Astrocyte (in vitro differentiated cells and primary cell): ENCODE measurements at regions not wholly inside any gene's neighbourhood (a gene's known extent, or its start where the extent isn't known, plus 50 kb on each side); places are given as distances from the start of the nearest gene placed in this dataset.

Source experiments
- DNase-seq: peaks from one replicate; pipeline ENCODE4 v3.0.0-alpha.2; 2010; ENCODE audit warnings: low read depth
- FAIRE-seq: peaks from 2 replicates; lab custom pipeline; 2011; peaks lifted over from hg19 to GRCh38; lab: Jason Lieb, UNC
- H2AFZ ChIP-seq: 2 replicates; pipeline ENCODE4 v1.6.0; 2012; ENCODE audit warnings: low read depth, low read length, inconsistent platforms
- H3K27ac ChIP-seq: 2 replicates; pipeline ENCODE4 v1.5.1; 2011; ENCODE audit warnings: low read depth, low read length, inconsistent platforms
- H3K27me3 ChIP-seq: 2 replicates; pipeline ENCODE4 v1.6.0; 2011; ENCODE audit warnings: low read length, inconsistent platforms; ENCODE audit not compliant: insufficient read depth
- H3K36me3 ChIP-seq: 2 replicates; pipeline ENCODE4 v1.5.1; 2011; ENCODE audit warnings: low read length, inconsistent platforms; ENCODE audit not compliant: insufficient read depth
- H3K4me1 ChIP-seq: 2 replicates; pipeline ENCODE4 v1.5.1; 2011; ENCODE audit warnings: low read length, inconsistent platforms; ENCODE audit not compliant: insufficient read depth
- H3K4me2 ChIP-seq: 2 replicates; pipeline ENCODE4 v1.6.0; 2012; ENCODE audit warnings: low read length, inconsistent platforms
- H3K4me3 ChIP-seq: 2 replicates; pipeline ENCODE4 v1.5.1; 2011; ENCODE audit warnings: low read depth, mild to moderate bottlenecking, low read length, inconsistent platforms; ENCODE audit not compliant: insufficient read depth
- H3K79me2 ChIP-seq: 2 replicates; pipeline ENCODE4 v1.6.0; 2012; ENCODE audit warnings: mild to moderate bottlenecking, low read length, inconsistent platforms; ENCODE audit not compliant: insufficient read depth
- H3K9ac ChIP-seq: 2 replicates; pipeline ENCODE4 v1.6.0; 2012; ENCODE audit warnings: mild to moderate bottlenecking, low read length, inconsistent platforms
- H3K9me3 ChIP-seq: 2 replicates; pipeline ENCODE4 v1.5.1; 2012; ENCODE audit warnings: low read depth, mild to moderate bottlenecking, low read length, inconsistent platforms; ENCODE audit not compliant: insufficient read depth
- H4K20me1 ChIP-seq: 2 replicates; pipeline ENCODE4 v1.6.0; 2012; ENCODE audit warnings: low read length, inconsistent platforms; ENCODE audit not compliant: insufficient read depth
- H3K27ac Mint-ChIP-seq: one replicate; pipeline ENCODE4 v1.8.0; 2021; ENCODE audit warnings: mild to moderate bottlenecking, mixed read lengths; ENCODE audit not compliant: unreplicated experiment
- H3K27me3 Mint-ChIP-seq: one replicate; pipeline ENCODE4 v1.8.0; 2021; ENCODE audit warnings: low read depth, mixed read lengths; ENCODE audit not compliant: unreplicated experiment
- H3K36me3 Mint-ChIP-seq: one replicate; pipeline ENCODE4 v1.8.0; 2021; ENCODE audit warnings: low read depth, mixed read lengths; ENCODE audit not compliant: unreplicated experiment
- H3K4me1 Mint-ChIP-seq: one replicate; pipeline ENCODE4 v1.8.0; 2021; ENCODE audit warnings: low read depth, mixed read lengths; ENCODE audit not compliant: unreplicated experiment
- H3K4me3 Mint-ChIP-seq: one replicate; pipeline ENCODE4 v1.8.0; 2021; ENCODE audit warnings: mild to moderate bottlenecking, moderate library complexity, mixed read lengths; ENCODE audit not compliant: unreplicated experiment
- H3K9me3 Mint-ChIP-seq: one replicate; pipeline ENCODE4 v1.8.0; 2021; ENCODE audit warnings: mild to moderate bottlenecking, mixed read lengths; ENCODE audit not compliant: unreplicated experiment
- EZH2 ChIP-seq: IDR thresholded peaks from 2 replicates; pipeline ENCODE4 v1.6.1; 2012; ENCODE audit warnings: mild to moderate bottlenecking, low read length, inconsistent platforms; ENCODE audit not compliant: insufficient read depth
- TF ChIP-seq, protein P1 (sequence below): IDR thresholded peaks from 2 replicates; pipeline ENCODE4 v1.5.1; 2011; ENCODE audit warnings: low read depth, mild to moderate bottlenecking, inconsistent platforms, low read length, moderate library complexity; ENCODE audit not compliant: insufficient read depth

GRCh38 chr5:29370248-29370647 lies 1823.2 kb upstream of the CDH6 start:
- no peaks in the 10 kb centered on the region for H3K4me1 Mint-ChIP-seq
- H3K9me3 Mint-ChIP-seq, result no peaks in the 10 kb centered on the region
- H3K27ac ChIP-seq, result no peak overlapping the region
- FAIRE-seq (no peak), DNase-seq (no peak)
- no peaks in the 10 kb centered on the region for H3K4me1 ChIP-seq
- H3K27ac Mint-ChIP-seq, result no peak overlapping the region
- H2AFZ ChIP-seq, result no peak overlapping the region
- H3K27me3 Mint-ChIP-seq, result no peaks in the 10 kb centered on the region
- H3K79me2 ChIP-seq, result no peaks in the 10 kb centered on the region
- no peak overlapping the region for H3K4me2 ChIP-seq
- H3K27me3 ChIP-seq, result no peaks in the 10 kb centered on the region
- H3K9ac ChIP-seq, result no peak overlapping the region
- TF ChIP-seq EZH2, result no peak
- TF ChIP-seq, protein P1, sequence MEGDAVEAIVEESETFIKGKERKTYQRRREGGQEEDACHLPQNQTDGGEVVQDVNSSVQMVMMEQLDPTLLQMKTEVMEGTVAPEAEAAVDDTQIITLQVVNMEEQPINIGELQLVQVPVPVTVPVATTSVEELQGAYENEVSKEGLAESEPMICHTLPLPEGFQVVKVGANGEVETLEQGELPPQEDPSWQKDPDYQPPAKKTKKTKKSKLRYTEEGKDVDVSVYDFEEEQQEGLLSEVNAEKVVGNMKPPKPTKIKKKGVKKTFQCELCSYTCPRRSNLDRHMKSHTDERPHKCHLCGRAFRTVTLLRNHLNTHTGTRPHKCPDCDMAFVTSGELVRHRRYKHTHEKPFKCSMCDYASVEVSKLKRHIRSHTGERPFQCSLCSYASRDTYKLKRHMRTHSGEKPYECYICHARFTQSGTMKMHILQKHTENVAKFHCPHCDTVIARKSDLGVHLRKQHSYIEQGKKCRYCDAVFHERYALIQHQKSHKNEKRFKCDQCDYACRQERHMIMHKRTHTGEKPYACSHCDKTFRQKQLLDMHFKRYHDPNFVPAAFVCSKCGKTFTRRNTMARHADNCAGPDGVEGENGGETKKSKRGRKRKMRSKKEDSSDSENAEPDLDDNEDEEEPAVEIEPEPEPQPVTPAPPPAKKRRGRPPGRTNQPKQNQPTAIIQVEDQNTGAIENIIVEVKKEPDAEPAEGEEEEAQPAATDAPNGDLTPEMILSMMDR, result no peak
- no peaks in the 10 kb centered on the region for H3K36me3 Mint-ChIP-seq
- no peaks in the 10 kb centered on the region for H3K9me3 ChIP-seq
- no peaks in the 10 kb centered on the region for H3K36me3 ChIP-seq
- H3K4me3 Mint-ChIP-seq, result no peak overlapping the region
- H3K4me3 ChIP-seq, result no peak overlapping the region
- H4K20me1 ChIP-seq, result no peaks in the 10 kb centered on the region

DNA sequence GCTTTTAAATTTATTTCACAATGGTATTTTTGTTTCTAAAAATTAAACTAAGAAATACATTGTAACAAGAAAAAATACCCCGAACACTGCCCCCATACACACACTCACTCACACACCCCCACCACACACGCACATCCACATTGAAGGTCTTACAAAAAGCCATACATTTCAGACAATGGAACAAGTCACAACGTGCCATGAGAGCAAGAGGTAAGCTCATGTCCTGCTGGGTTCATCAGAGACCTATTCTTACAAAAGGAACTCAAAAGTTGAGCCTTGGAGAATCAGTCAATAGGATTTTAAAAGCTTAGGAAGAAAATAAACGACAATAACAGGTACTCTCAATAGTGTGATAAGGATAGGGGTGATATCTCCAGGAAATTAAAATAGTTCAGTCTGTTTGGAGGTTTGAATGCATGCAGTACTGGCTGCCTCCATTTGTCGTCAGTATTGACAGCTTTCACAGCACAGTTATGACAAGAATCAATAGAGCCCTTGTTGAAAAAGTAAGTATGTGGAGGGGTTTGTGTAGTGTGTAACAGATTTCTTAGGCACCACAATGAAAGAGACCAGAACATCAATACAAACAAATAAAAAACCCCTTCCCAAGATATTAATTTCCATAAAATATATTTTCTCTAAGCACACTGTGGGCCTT lies 1826.2 kb upstream of the CDH6 start:
- DNase-seq (no peak), FAIRE-seq (no peak)
- H3K9me3 ChIP-seq, result no peaks in the 10 kb centered on the region
- H3K9ac ChIP-seq, result no peak overlapping the region
- Mint-ChIP-seq H3K27ac (no peak overlapping the region), H3K4me3 (no peak overlapping the region), H3K9me3 (no peaks in the 10 kb centered on the region), H3K27me3 (no peaks in the 10 kb centered on the region), H3K36me3 (no peaks in the 10 kb centered on the region), H3K4me1 (no peaks in the 10 kb centered on the region)
- H3K79me2 ChIP-seq, result no peaks in the 10 kb centered on the region
- no peak overlapping the region for H3K27ac ChIP-seq
- no peak overlapping the region for H3K4me3 ChIP-seq
- H3K4me2 ChIP-seq, result no peak overlapping the region
- no peak overlapping the region for H2AFZ ChIP-seq
- no peaks in the 10 kb centered on the region for H3K27me3 ChIP-seq
- TF ChIP-seq, protein P1, result no peak
- TF ChIP-seq EZH2, result no peak
- H4K20me1 ChIP-seq, result no peaks in the 10 kb centered on the region
- no peaks in the 10 kb centered on the region for H3K36me3 ChIP-seq
- H3K4me1 ChIP-seq, result no peaks in the 10 kb centered on the region

DNA sequence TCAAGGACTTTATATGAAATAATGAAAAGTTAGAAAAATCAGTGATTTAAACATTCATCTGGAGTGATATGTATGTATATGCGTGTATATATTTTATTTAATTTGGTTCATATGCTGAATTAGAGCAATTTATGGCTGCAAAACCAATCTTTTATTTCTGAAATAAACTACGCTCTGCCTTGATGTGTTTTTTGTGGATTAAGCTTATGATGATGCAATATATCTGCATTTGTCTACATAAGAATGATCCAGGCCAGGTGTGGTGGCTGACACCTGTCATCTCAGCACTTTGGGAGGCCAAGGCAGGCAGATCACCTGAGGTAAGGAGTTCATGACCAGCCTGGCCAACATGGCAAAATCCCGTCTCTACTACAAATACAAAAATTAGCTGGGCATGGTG lies 1842.3 kb upstream of the CDH6 start:
- H2AFZ ChIP-seq, result no peak overlapping the region
- H3K9me3 ChIP-seq, result no peaks in the 10 kb centered on the region
- no peak for DNase-seq
- Mint-ChIP-seq H3K4me1 (no peaks in the 10 kb centered on the region), H3K27ac (no peak overlapping the region), H3K27me3 (no peaks in the 10 kb centered on the region), H3K36me3 (no peaks in the 10 kb centered on the region), H3K9me3 (no peaks in the 10 kb centered on the region), H3K4me3 (no peak overlapping the region)
- no peak overlapping the region for H3K4me3 ChIP-seq
- H3K79me2 ChIP-seq, result no peaks in the 10 kb centered on the region
- no peaks in the 10 kb centered on the region for H4K20me1 ChIP-seq
- no peak overlapping the region for H3K27ac ChIP-seq
- no peaks in the 10 kb centered on the region for H3K27me3 ChIP-seq
- H3K36me3 ChIP-seq, result no peaks in the 10 kb centered on the region
- TF ChIP-seq EZH2, result no peak
- TF ChIP-seq, protein P1, result no peak
- no peak for FAIRE-seq
- H3K4me2 ChIP-seq, result no peak overlapping the region
- no peak overlapping the region for H3K9ac ChIP-seq
- no peaks in the 10 kb centered on the region for H3K4me1 ChIP-seq
